Uterus (tissue), 2 donors: ENCODE measurements at regions not wholly inside any gene's neighbourhood (a gene's known extent, or its start where the extent isn't known, plus 50 kb on each side); places are given as distances from the start of the nearest gene placed in this dataset.

Experiments used
- POLR2A ChIP-seq, 2 donors: fragments of 450-650 bp; IDR thresholded peaks; one replicate each; pipeline ENCODE4 v1.6.1; 2016; ENCODE audit warnings: antibody characterized with exemption in 2 of 2, mild to moderate bottlenecking in 1 of 2, moderate library complexity in 1 of 2
- TF ChIP-seq, protein P1 (sequence below), 4 experiments: fragments of 200-600 bp in 2 of 4; fragments of 450-650 bp in 2 of 4; sonication (generic) in 2 of 4; IDR thresholded peaks; one replicate each; pipeline ENCODE4 v1.5.1; 2016 to 2019; ENCODE audit warnings: antibody characterized with exemption in 4 of 4, mild to moderate bottlenecking in 2 of 4, moderate library complexity in 1 of 4

DNA sequence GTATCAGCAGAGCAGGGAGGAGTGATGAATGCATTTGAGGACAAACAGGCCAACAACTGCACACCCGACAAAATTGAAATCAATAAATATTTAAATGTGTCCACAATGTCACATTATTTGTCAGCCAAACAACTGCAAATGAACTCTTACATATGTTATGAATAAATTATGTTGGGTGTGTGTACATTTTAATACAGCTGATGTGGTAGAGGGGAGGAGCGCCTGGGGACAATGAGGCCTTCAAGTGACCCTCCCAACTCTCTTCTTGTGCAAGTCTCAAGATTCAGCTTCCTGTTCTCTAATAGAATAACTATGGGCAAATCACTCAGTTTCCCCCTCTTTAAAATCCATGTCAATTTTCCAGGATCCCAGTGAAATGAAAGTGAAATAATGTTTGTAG is 303.2 kb downstream of the TSHZ3 start:
- TF ChIP-seq, protein P1, sequence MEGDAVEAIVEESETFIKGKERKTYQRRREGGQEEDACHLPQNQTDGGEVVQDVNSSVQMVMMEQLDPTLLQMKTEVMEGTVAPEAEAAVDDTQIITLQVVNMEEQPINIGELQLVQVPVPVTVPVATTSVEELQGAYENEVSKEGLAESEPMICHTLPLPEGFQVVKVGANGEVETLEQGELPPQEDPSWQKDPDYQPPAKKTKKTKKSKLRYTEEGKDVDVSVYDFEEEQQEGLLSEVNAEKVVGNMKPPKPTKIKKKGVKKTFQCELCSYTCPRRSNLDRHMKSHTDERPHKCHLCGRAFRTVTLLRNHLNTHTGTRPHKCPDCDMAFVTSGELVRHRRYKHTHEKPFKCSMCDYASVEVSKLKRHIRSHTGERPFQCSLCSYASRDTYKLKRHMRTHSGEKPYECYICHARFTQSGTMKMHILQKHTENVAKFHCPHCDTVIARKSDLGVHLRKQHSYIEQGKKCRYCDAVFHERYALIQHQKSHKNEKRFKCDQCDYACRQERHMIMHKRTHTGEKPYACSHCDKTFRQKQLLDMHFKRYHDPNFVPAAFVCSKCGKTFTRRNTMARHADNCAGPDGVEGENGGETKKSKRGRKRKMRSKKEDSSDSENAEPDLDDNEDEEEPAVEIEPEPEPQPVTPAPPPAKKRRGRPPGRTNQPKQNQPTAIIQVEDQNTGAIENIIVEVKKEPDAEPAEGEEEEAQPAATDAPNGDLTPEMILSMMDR (IDR thresholded peaks at IDR 0.05), result no peak
- TF ChIP-seq POLR2A (IDR thresholded peaks at IDR 0.05), result no peak
